ENCODE measurements at regions not wholly inside any gene's neighbourhood (a gene's known extent, or its start where the extent isn't known, plus 50 kb on each side); places are given as distances from the start of the nearest gene placed in this dataset.

GRCh38 chr2:105545730-105546627, 147.1 kb upstream of the FHL2 start:
- TF ChIP-seq POLR2AphosphoS5 (IDR thresholded peaks at IDR 0.05; ENCODE audit: borderline replicate concordance, low read depth, low read length) (no peak), EZH2 (IDR thresholded peaks at IDR 0.05) (no peak), FOXP2 (optimal IDR thresholded peaks at IDR 0.05; ENCODE audit: control extremely low read depth, extremely low read length, insufficient read depth) (no peak)

All from SK-N-MC (cell line).